ENCODE measurements at regions not wholly inside any gene's neighbourhood (a gene's known extent, or its start where the extent isn't known, plus 50 kb on each side); places are given as distances from the start of the nearest gene placed in this dataset.
A peak's percentile ranks its signal among the peaks of the same experiment; 100 is the strongest.

- no peaks in the 10 kb centered on the region for H3K36me3 Mint-ChIP-seq (ENCODE audit: low read depth)
- ATAC-seq (no peak), DNase-seq (no peak)
- no peaks in the 10 kb centered on the region for H3K9me3 Mint-ChIP-seq
- no peak overlapping the region for H3K4me3 Mint-ChIP-seq
- no peak overlapping the region for H3K27ac Mint-ChIP-seq
- H3K4me1 Mint-ChIP-seq: no peaks in the 10 kb centered on the region
- H3K27me3 Mint-ChIP-seq: peaks cover 11% of the 10 kb centered on the region
Observed at GRCh38 chr1:38222891-38223290, 176.3 kb upstream of the POU3F1 start.

DNA sequence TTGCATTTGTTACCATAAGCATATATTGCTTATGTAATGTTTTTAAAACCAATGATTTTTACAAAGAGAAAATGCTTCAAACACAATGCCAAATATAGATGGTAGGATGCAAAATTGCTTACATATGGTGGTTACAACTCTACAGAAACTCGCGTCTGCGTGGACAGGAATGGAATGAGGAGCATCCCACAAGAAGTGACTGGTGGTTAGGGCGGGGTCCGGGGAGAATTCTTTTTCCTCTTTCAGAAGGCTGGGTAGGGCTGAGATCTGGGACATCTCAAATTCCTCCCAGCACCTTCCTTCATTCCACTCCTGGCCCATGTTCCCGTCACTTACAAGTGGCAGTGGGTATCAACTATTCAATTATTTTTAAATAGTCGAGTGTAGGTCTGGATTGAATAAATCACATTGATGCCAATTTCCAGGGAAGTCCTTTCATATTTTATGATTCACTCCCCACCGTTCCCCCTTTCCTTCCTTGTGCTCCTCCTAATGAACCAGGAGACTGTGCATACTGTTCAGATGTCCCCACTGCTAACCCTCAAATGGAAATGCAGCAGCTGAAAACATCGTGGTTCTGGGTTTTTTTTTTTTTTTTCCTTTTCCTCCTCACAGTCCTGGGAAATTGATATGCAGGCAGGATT is 174.5 kb upstream of the POU3F1 start:
- Mint-ChIP-seq H3K4me1 (no peaks in the 10 kb centered on the region), H3K27ac (no peak overlapping the region), H3K9me3 (no peaks in the 10 kb centered on the region), H3K36me3 (ENCODE audit: low read depth) (no peaks in the 10 kb centered on the region), H3K27me3 (peaks cover 15% of the 10 kb centered on the region), H3K4me3 (no peak overlapping the region)
- DNase-seq: no peak
- ATAC-seq: no peak

GRCh38 chr1:38217316-38217715 is 170.7 kb upstream of the POU3F1 start:
- Mint-ChIP-seq H3K9me3 (no peaks in the 10 kb centered on the region), H3K4me3 (no peak overlapping the region), H3K36me3 (ENCODE audit: low read depth) (no peaks in the 10 kb centered on the region), H3K27ac (no peak overlapping the region), H3K4me1 (no peaks in the 10 kb centered on the region), H3K27me3 (peaks cover 43% of the 10 kb centered on the region)
- DNase-seq (no peak), ATAC-seq (no peak)

GRCh38 chr1:38213646-38214434 is 167.2 kb upstream of the POU3F1 start:
- peaks cover 37% of the 10 kb centered on the region for H3K27me3 Mint-ChIP-seq
- ATAC-seq (peak; percentile 63), DNase-seq (peak; percentile 5)
- H3K4me1 Mint-ChIP-seq: no peaks in the 10 kb centered on the region
- no peaks in the 10 kb centered on the region for H3K36me3 Mint-ChIP-seq (ENCODE audit: low read depth)
- no peak overlapping the region for H3K4me3 Mint-ChIP-seq
- no peak overlapping the region for H3K27ac Mint-ChIP-seq
- no peaks in the 10 kb centered on the region for H3K9me3 Mint-ChIP-seq

GRCh38 chr1:38210895-38211177 is 164.2 kb upstream of the POU3F1 start:
- Mint-ChIP-seq H3K4me3 (no peak overlapping the region), H3K9me3 (no peaks in the 10 kb centered on the region), H3K4me1 (no peaks in the 10 kb centered on the region), H3K27me3 (peaks cover 31% of the 10 kb centered on the region), H3K36me3 (ENCODE audit: low read depth) (no peaks in the 10 kb centered on the region), H3K27ac (no peak overlapping the region)
- ATAC-seq: no peak
- DNase-seq: no peak

DNA sequence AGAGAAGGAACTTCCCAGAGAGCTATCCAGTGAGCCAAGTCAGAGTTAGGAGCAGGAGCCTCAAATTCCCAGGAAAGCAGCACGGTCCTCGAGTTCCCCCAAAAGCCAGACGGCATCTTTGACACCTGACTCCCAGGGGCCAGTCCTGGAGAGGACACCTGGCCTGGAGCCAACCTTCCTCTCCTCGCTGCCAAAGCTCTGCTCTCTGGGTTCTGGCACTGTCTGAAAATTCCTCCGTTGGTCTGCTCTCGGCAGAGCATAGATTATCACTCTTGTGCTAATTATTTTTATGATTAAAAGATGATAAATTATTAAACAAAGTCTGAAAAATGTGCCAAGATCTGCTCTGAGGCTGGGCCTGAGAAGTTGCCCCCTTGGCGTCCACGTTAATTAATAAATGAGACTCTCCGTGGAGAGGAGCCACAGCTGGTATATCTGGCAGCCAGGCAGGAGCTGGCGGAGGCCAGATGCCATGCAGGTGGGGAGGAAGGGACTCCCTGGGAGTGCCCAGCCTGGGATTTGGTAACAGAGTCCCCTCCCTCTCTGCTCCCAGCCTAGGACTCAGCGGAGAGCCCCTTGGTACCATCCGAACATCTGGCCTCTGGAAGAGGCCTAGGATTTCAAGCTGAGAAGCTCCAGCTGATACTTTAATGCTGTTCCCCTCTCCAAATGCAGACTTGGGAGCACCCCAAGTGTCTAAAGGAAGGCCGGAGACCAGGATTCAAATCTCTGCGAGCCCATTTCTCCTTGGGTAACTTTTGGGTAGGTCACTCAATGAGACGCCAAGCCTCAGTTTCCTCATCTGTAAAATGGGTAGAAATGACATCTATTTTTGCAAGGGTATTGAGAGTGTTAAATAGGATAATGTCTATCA is 163.7 kb upstream of the POU3F1 start:
- Mint-ChIP-seq H3K27me3 (peaks cover 25% of the 10 kb centered on the region), H3K4me1 (no peaks in the 10 kb centered on the region), H3K36me3 (ENCODE audit: low read depth) (no peaks in the 10 kb centered on the region), H3K27ac (no peak overlapping the region), H3K4me3 (no peak overlapping the region), H3K9me3 (no peaks in the 10 kb centered on the region)
- no peak for ATAC-seq
- DNase-seq: no peak

- Mint-ChIP-seq H3K36me3 (ENCODE audit: low read depth) (no peaks in the 10 kb centered on the region), H3K27me3 (peaks cover 17% of the 10 kb centered on the region), H3K4me1 (no peaks in the 10 kb centered on the region), H3K4me3 (no peak overlapping the region), H3K9me3 (no peaks in the 10 kb centered on the region), H3K27ac (no peak overlapping the region)
- DNase-seq (no peak), ATAC-seq (no peak)
Observed at GRCh38 chr1:38208716-38209632, 162.4 kb upstream of the POU3F1 start.

DNA sequence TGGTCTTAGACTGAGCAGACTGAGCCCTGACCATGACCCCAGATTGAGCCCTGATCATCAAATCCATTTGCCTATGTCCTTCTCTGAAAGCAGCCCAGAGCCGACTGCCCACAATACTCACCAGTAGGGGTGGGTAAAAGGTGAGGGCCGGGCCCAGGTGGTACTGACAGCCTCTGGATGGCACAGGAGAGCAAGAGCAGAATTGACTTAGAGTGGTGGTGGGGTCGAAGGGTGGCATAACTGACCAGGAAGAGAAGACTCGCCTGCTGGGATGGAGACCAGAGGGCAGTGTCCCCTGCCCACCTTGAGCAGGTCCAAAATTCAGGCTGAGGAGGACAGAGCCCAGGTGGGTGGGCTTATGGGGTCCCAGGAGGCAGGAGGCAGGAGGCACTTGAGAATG is 161.3 kb upstream of the POU3F1 start:
- Mint-ChIP-seq H3K36me3 (ENCODE audit: low read depth) (no peaks in the 10 kb centered on the region), H3K27me3 (peaks cover 6% of the 10 kb centered on the region), H3K27ac (no peak overlapping the region), H3K4me3 (no peak overlapping the region), H3K9me3 (no peaks in the 10 kb centered on the region), H3K4me1 (no peaks in the 10 kb centered on the region)
- DNase-seq: no peak
- no peak for ATAC-seq

DNA sequence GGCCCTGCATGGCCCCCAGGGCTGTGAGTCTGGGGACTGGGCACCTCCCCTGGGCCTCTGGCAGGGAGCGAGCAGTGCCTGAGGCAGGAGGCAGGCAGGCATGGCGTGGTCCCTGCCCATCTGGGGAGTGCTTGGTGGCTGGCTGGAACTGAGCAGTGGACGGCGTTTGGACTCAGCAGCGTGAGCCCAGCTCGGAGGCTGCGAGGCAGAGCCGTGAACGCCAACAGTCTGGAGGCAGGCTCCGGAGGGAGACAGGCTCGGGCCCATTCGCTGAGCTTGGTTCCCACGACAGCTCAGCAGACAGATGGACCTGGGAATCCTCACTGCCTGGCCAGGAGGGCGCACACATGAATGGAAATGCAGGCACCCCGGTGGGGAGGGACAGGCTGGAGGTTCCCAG is 160.7 kb upstream of the POU3F1 start:
- no peak for DNase-seq
- Mint-ChIP-seq H3K27me3 (peaks cover 4% of the 10 kb centered on the region), H3K4me1 (no peaks in the 10 kb centered on the region), H3K9me3 (no peaks in the 10 kb centered on the region), H3K4me3 (no peak overlapping the region), H3K36me3 (ENCODE audit: low read depth) (no peaks in the 10 kb centered on the region), H3K27ac (no peak overlapping the region)
- no peak for ATAC-seq

GRCh38 chr1:38204698-38205097 is 158.1 kb upstream of the POU3F1 start:
- Mint-ChIP-seq H3K36me3 (ENCODE audit: low read depth) (no peaks in the 10 kb centered on the region), H3K27me3 (peaks cover under 1% of the 10 kb centered on the region), H3K9me3 (no peaks in the 10 kb centered on the region), H3K4me1 (no peaks in the 10 kb centered on the region), H3K27ac (no peak overlapping the region), H3K4me3 (no peak overlapping the region)
- no peak for DNase-seq
- no peak for ATAC-seq

- H3K4me1 Mint-ChIP-seq: no peaks in the 10 kb centered on the region
- no peaks in the 10 kb centered on the region for H3K36me3 Mint-ChIP-seq (ENCODE audit: low read depth)
- H3K27me3 Mint-ChIP-seq: peaks cover 3% of the 10 kb centered on the region
- H3K27ac Mint-ChIP-seq: no peak overlapping the region
- no peak overlapping the region for H3K4me3 Mint-ChIP-seq
- no peaks in the 10 kb centered on the region for H3K9me3 Mint-ChIP-seq
- no peak for DNase-seq
- ATAC-seq: no peak
Observed at GRCh38 chr1:38203441-38203840, 156.8 kb upstream of the POU3F1 start.

DNA sequence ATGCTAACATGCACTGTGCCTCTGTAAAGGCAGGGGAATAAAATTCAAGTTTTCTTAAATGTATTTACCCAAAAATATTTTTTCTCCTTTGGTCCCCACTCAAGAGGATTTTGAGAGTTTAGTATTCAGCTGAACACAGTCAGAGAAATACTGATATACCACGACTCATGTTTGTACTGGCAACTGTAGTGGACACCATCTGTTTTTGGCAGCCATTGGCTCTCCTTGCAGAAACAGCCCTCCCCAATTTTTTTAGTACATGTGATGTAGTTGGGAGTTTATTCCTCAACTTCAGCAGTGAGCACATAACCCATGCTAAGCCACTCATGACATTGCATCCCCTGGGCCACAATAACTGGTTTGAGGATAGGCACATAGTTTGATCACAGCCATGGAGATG is 154.8 kb upstream of the POU3F1 start:
- H3K27me3 Mint-ChIP-seq: peaks cover 6% of the 10 kb centered on the region
- no peak overlapping the region for H3K27ac Mint-ChIP-seq
- H3K4me1 Mint-ChIP-seq: no peaks in the 10 kb centered on the region
- ATAC-seq (no peak), DNase-seq (no peak)
- no peak overlapping the region for H3K4me3 Mint-ChIP-seq
- H3K36me3 Mint-ChIP-seq (ENCODE audit: low read depth): no peaks in the 10 kb centered on the region
- H3K9me3 Mint-ChIP-seq: no peaks in the 10 kb centered on the region

DNA sequence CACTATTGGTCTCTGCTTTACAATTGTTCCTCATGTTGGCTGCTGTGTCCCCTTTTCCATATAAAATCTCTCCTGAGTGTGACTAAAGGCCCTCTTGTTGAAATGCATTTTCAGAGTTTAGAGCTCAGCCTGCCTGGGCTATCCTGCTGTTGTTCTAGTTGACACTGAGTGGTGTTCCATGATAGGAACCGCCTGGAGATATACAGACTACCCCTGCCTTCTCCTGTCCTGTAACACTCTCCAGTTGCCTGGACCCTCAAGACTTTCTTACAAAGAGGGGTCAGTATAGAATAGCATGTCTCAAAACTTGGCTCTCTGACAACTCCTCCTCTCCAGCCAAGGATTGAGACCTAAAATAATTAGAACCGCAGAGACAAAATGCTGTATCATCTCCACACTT is 152.0 kb upstream of the POU3F1 start:
- Mint-ChIP-seq H3K9me3 (no peaks in the 10 kb centered on the region), H3K4me1 (no peaks in the 10 kb centered on the region), H3K4me3 (no peak overlapping the region), H3K27me3 (peaks cover 6% of the 10 kb centered on the region), H3K27ac (no peak overlapping the region), H3K36me3 (ENCODE audit: low read depth) (no peaks in the 10 kb centered on the region)
- DNase-seq (no peak), ATAC-seq (no peak)

DNA sequence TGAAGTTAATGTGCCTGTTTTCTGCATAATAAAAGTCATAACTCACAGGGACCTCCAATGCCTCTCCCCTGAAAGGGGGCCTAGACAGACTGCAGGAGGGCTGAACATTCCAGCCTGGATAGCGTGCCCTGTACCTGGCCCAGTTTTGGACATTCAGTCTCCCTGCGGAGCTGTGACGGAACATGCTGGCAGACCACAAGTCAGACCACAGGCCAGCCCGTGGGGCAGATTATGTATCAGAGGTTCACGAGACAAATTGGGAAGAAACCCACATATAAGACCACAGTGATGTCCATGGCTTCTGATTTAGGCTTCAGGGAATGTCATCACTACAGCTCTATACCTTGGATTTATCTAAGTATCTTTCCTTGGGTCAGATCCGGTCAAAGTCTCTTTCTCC is 151.5 kb upstream of the POU3F1 start:
- no peaks in the 10 kb centered on the region for H3K36me3 Mint-ChIP-seq (ENCODE audit: low read depth)
- H3K27ac Mint-ChIP-seq: no peak overlapping the region
- no peak for ATAC-seq
- DNase-seq: no peak
- no peaks in the 10 kb centered on the region for H3K4me1 Mint-ChIP-seq
- no peak overlapping the region for H3K4me3 Mint-ChIP-seq
- peaks cover 6% of the 10 kb centered on the region for H3K27me3 Mint-ChIP-seq
- H3K9me3 Mint-ChIP-seq: no peaks in the 10 kb centered on the region
